Keratinocyte (primary cell): ENCODE measurements at regions not wholly inside any gene's neighbourhood (a gene's known extent, or its start where the extent isn't known, plus 50 kb on each side); places are given as distances from the start of the nearest gene placed in this dataset.

ENCODE experiments used
- CTCF ChIP-seq, 3 experiments: IDR thresholded peaks in 1 of 3; conservative IDR thresholded peaks in 1 of 3; optimal IDR thresholded peaks in 1 of 3; 2 replicates in 2 of 3; 3 replicates in 1 of 3; pipeline versions ENCODE3 to v1.5.1; 2011; ENCODE audit warnings: low read length in 3 of 3, mild to moderate bottlenecking in 3 of 3, moderate library complexity in 2 of 3, control low read depth in 1 of 3, inconsistent platforms in 1 of 3; ENCODE audit not compliant: insufficient read depth in 2 of 3; ENCODE audit errors: extremely low read depth in 1 of 3
- EZH2 ChIP-seq: IDR thresholded peaks from one replicate; pipeline ENCODE4 v1.6.1; 2012; ENCODE audit warnings: inconsistent platforms, mild to moderate bottlenecking, low read length, moderate library complexity

DNA sequence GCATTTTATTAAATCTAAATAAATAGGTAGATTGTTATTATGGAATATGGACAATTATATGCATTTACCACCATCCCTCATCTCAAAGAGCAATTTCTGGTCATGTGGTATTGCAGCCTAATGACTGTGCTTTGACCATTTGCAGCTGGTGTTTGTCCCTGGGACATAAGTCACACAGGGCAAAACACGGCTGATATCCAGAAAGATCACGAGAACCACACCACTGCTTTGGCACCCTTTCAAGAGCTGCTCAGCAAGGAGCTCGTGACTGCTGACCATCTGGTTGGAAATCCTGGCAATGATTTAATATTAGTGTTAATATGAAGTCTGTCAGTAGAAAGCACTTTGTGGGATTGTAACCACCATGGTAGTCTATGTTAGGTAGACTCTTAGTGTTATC, 545.0 kb downstream of the GBA3 start:
- TF ChIP-seq CTCF (optimal IDR thresholded peaks at IDR 0.05 in 1 of 3, IDR thresholded peaks at IDR 0.05 in 1 of 3, conservative IDR thresholded peaks at IDR 0.05 in 1 of 3; ENCODE audit: extremely low read depth in 1 of 3, insufficient read depth in 2 of 3, low read length in 3 of 3) = no peak
- no peak for TF ChIP-seq EZH2
